OCI-LY1 (cell line): ENCODE measurements at regions not wholly inside any gene's neighbourhood (a gene's known extent, or its start where the extent isn't known, plus 50 kb on each side); places are given as distances from the start of the nearest gene placed in this dataset.

ENCODE experiments used
- H2AFZ ChIP-seq: fragments of 200-600 bp; sonication (generic), shearing (Covaris generic); 2 replicates; pipeline ENCODE4 v1.6.0; 2014; ENCODE audit warnings: antibody characterized with exemption, mild to moderate bottlenecking, low read length
- H3F3A ChIP-seq: fragments of 200-600 bp; sonication (generic), shearing (Covaris generic); 2 replicates; pipeline ENCODE4 v1.6.0; 2014; ENCODE audit warnings: mild to moderate bottlenecking, antibody characterized with exemption, low read length, moderate library complexity; ENCODE audit not compliant: insufficient read depth
- H3K27ac ChIP-seq: fragments of 200-600 bp; sonication (generic); 2 replicates; pipeline ENCODE4 v1.5.1; 2014; ENCODE audit warnings: low read length, mixed run types, mild to moderate bottlenecking, low read depth; ENCODE audit not compliant: poor library complexity, severe bottlenecking
- H3K27me3 ChIP-seq: fragments of 200-600 bp; sonication (generic); 2 replicates; pipeline ENCODE4 v1.6.0; 2014; ENCODE audit warnings: antibody characterized with exemption, mild to moderate bottlenecking, low read length, moderate library complexity; ENCODE audit not compliant: insufficient read depth
- H3K36me3 ChIP-seq: fragments of 200-600 bp; sonication (generic); 2 replicates; pipeline ENCODE4 v1.6.1; 2014; ENCODE audit warnings: mild to moderate bottlenecking, antibody characterized with exemption, low read length, moderate library complexity, mixed read lengths; ENCODE audit not compliant: insufficient read depth
- H3K4me1 ChIP-seq: fragments of 200-600 bp; sonication (generic); 2 replicates; pipeline ENCODE4 v1.5.1; 2014; ENCODE audit warnings: mild to moderate bottlenecking, low read length, moderate library complexity; ENCODE audit not compliant: insufficient read depth, severe bottlenecking
- H3K4me2 ChIP-seq: fragments of 200-600 bp; sonication (generic), shearing (Covaris generic); 2 replicates; pipeline ENCODE4 v1.6.1; 2014; ENCODE audit warnings: low read length
- H3K4me3 ChIP-seq: fragments of 200-600 bp; sonication (generic); 2 replicates; pipeline ENCODE4 v1.5.1; 2014; ENCODE audit warnings: low read length, low read depth, mild to moderate bottlenecking, mixed read lengths; ENCODE audit not compliant: poor library complexity, severe bottlenecking
- H3K79me2 ChIP-seq: fragments of 200-600 bp; shearing (Covaris generic); 2 replicates; pipeline ENCODE4 v1.6.1; 2016; ENCODE audit warnings: mixed run types, low read length, mixed read lengths; ENCODE audit not compliant: insufficient read depth
- H3K9ac ChIP-seq: fragments of 200-600 bp; sonication (generic), shearing (Covaris generic); 2 replicates; pipeline ENCODE4 v1.6.1; 2014; ENCODE audit warnings: mild to moderate bottlenecking, low read length, mixed read lengths
- H3K9me2 ChIP-seq: fragments of 200-600 bp; sonication (generic), shearing (Covaris generic); 2 replicates; pipeline ENCODE4 v1.6.1; 2014; ENCODE audit warnings: low read depth, mild to moderate bottlenecking, low read length, mixed read lengths
- H3K9me3 ChIP-seq: fragments of 200-600 bp; shearing (Covaris generic); 2 replicates; pipeline ENCODE4 v1.6.1; 2014; ENCODE audit warnings: low read length, mixed read lengths
- H4K20me1 ChIP-seq: fragments of 200-600 bp; sonication (generic), shearing (Covaris generic); 2 replicates; pipeline ENCODE4 v1.6.0; 2016; ENCODE audit warnings: mild to moderate bottlenecking, low read length; ENCODE audit not compliant: insufficient read depth
- CTCF ChIP-seq: fragments of 200-600 bp; sonication (generic), shearing (Covaris generic); IDR thresholded peaks from 2 replicates; pipeline ENCODE4 v1.5.1; 2017; ENCODE audit warnings: mild to moderate bottlenecking, antibody characterized with exemption, low read length, moderate library complexity, mixed read lengths
- EZH2 ChIP-seq: fragments of 200-600 bp; sonication (generic), shearing (Covaris generic); IDR thresholded peaks from 2 replicates; pipeline ENCODE4 v1.8.0; 2017; ENCODE audit warnings: borderline replicate concordance, mixed run types, mild to moderate bottlenecking, antibody characterized with exemption, low read length, moderate library complexity, mixed read lengths

- no peak overlapping the region for H3K4me3 ChIP-seq
- H3K9me3 ChIP-seq: no peaks in the 10 kb centered on the region; the same call in 1 of the 2 replicates
- H3K4me1 ChIP-seq: peaks cover 12% of the 10 kb centered on the region
- no peaks in the 10 kb centered on the region for H4K20me1 ChIP-seq
- TF ChIP-seq EZH2 (no peak), CTCF (no peak)
- H3F3A ChIP-seq: no peaks in the 10 kb centered on the region
- H3K9me2 ChIP-seq: no peaks in the 10 kb centered on the region
- H3K27me3 ChIP-seq: no peaks in the 10 kb centered on the region
- H3K9ac ChIP-seq: no peak overlapping the region
- no peaks in the 10 kb centered on the region for H3K36me3 ChIP-seq
- H3K79me2 ChIP-seq: no peaks in the 10 kb centered on the region
- no peak overlapping the region for H3K27ac ChIP-seq
- H3K4me2 ChIP-seq: no peak overlapping the region
- no peak overlapping the region for H2AFZ ChIP-seq
Measured at GRCh38 chr5:112024769-112025168, 267.8 kb upstream of the NREP start.

DNA sequence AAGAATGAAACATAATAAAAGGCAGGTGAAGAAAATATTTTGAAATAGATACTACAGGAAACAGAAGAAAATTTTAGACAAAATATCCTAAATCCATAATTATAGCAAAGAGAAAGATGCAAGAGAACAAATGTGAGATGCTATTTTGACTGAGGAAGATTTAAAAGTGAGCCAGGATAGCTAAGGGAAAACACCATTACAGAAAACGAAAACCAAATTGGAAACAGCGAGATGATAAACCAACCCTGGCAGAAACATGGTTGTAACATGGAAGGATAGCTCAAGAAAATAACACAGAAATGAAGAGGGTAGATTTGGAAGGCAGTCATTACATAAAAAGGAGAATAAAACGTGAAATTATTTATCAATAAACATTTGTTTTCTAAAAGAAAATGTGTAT is 267.2 kb upstream of the NREP start:
- Histone ChIP-seq H3K36me3 (no peaks in the 10 kb centered on the region), H3K9me2 (no peaks in the 10 kb centered on the region), H3K27ac (no peak overlapping the region), H3K79me2 (no peaks in the 10 kb centered on the region), H3K4me3 (no peak overlapping the region), H3K27me3 (no peaks in the 10 kb centered on the region), H2AFZ (peak overlapping the region; percentile 55; the same call in 1 of the 2 replicates), H4K20me1 (no peaks in the 10 kb centered on the region), H3F3A (no peaks in the 10 kb centered on the region), H3K9ac (no peak overlapping the region), H3K4me2 (no peak overlapping the region), H3K4me1 (peaks cover 12% of the 10 kb centered on the region), H3K9me3 (no peaks in the 10 kb centered on the region; the same call in 1 of the 2 replicates)
- TF ChIP-seq CTCF (no peak), EZH2 (no peak)

- Histone ChIP-seq H3K9ac (no peak overlapping the region), H3F3A (no peaks in the 10 kb centered on the region), H3K9me3 (no peaks in the 10 kb centered on the region; the same call in 1 of the 2 replicates), H2AFZ (0 out of 2 replicates have a peak overlapping the region, but pooled peaks have one; percentile 55), H3K4me3 (no peak overlapping the region), H3K9me2 (no peaks in the 10 kb centered on the region), H3K27ac (no peak overlapping the region), H3K27me3 (no peaks in the 10 kb centered on the region), H3K4me1 (peaks cover 12% of the 10 kb centered on the region), H3K36me3 (no peaks in the 10 kb centered on the region), H3K79me2 (no peaks in the 10 kb centered on the region), H3K4me2 (no peak overlapping the region), H4K20me1 (no peaks in the 10 kb centered on the region)
- no peak for TF ChIP-seq EZH2
- no peak for TF ChIP-seq CTCF
Measured at GRCh38 chr5:112023766-112024165, 266.8 kb upstream of the NREP start.
